ENCODE measurements at regions not wholly inside any gene's neighbourhood (a gene's known extent, or its start where the extent isn't known, plus 50 kb on each side); places are given as distances from the start of the nearest gene placed in this dataset.

GRCh38 chr4:129337228-129337620, 241.3 kb downstream of the C4orf33 start:
- TF ChIP-seq CTCF (IDR thresholded peaks at IDR 0.05): no peak
- TF ChIP-seq POLR2A (IDR thresholded peaks at IDR 0.05): no peak
